GM18519 (cell line): ENCODE measurements at regions not wholly inside any gene's neighbourhood (a gene's known extent, or its start where the extent isn't known, plus 50 kb on each side); places are given as distances from the start of the nearest gene placed in this dataset.
"Not testable (repeated sequence)": the region's sequence is repeated elsewhere in the genome, so short reads cannot be mapped to it uniquely, and the experiment has no call there.

Experiments
- ATAC-seq: cut with Tn5 transposase; IDR thresholded peaks from one replicate; pipeline ENCODE4 v1.9.1; 2021; ENCODE audit warnings: mild to moderate bottlenecking, moderate library complexity; ENCODE audit not compliant: unreplicated experiment, low FRiP score

- ATAC-seq, result not testable (repeated sequence)
Observed at GRCh38 chr3:6769532-6770396, 91.2 kb upstream of the GRM7 start.

GRCh38 chr3:6770397-6770690, 90.6 kb upstream of the GRM7 start:
- ATAC-seq, result no peak

- no peak for ATAC-seq
Observed at GRCh38 chr3:6771171-6771570, 89.7 kb upstream of the GRM7 start.

GRCh38 chr3:6779140-6779539, 81.8 kb upstream of the GRM7 start:
- ATAC-seq, result no peak

- no peak for ATAC-seq
Observed at GRCh38 chr3:6781092-6781491, 79.8 kb upstream of the GRM7 start.

GRCh38 chr3:6785726-6786125, 75.2 kb upstream of the GRM7 start:
- ATAC-seq, result no peak

- no peak for ATAC-seq
Observed at GRCh38 chr3:6791161-6791560, 69.8 kb upstream of the GRM7 start.

GRCh38 chr3:6799264-6799915, 61.5 kb upstream of the GRM7 start:
- peak; percentile 89 for ATAC-seq

- no peak for ATAC-seq
Observed at GRCh38 chr3:6803619-6804018, 57.3 kb upstream of the GRM7 start.

GRCh38 chr3:6805236-6805635, 55.7 kb upstream of the GRM7 start:
- ATAC-seq, result no peak

GRCh38 chr3:6806991-6807390, 53.9 kb upstream of the GRM7 start:
- ATAC-seq, result no peak

- ATAC-seq, result no peak
Observed at GRCh38 chr3:6807967-6808588, 52.8 kb upstream of the GRM7 start.

GRCh38 chr3:6809349-6809748, 51.6 kb upstream of the GRM7 start:
- ATAC-seq, result no peak
